HPDE6-E6E7 (cell line): ENCODE measurements at regions not wholly inside any gene's neighbourhood (a gene's known extent, or its start where the extent isn't known, plus 50 kb on each side); places are given as distances from the start of the nearest gene placed in this dataset.
A peak's percentile ranks its signal among the peaks of the same experiment; 100 is the strongest.
"Not testable (repeated sequence)": the region's sequence is repeated elsewhere in the genome, so short reads cannot be mapped to it uniquely, and the experiment has no call there.

Experiments
- DNase-seq: peaks from one replicate; pipeline ENCODE4 v3.0.0; 2011; ENCODE audit warnings: missing footprints; ENCODE audit errors: extremely low spot score

DNA sequence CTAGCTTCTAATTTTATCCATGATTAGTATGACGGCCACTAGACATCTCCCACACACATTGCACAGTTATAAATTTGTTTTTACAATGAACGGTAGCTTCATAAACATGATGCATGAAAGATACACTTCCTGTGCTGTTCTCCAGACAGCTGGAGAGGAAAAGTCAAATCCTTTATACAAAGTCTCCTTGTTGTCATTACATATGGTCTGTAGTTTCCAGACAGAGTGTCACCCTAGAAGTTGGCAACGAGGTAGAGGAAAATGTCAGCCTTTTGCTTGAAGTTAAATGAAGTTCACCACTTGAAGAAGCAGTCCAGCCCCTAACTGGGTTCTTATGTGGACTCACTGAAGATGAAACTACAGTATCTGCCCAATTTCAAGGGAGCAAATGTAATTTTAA is 253.0 kb upstream of the P2RY1 start:
- no peak for DNase-seq

DNA sequence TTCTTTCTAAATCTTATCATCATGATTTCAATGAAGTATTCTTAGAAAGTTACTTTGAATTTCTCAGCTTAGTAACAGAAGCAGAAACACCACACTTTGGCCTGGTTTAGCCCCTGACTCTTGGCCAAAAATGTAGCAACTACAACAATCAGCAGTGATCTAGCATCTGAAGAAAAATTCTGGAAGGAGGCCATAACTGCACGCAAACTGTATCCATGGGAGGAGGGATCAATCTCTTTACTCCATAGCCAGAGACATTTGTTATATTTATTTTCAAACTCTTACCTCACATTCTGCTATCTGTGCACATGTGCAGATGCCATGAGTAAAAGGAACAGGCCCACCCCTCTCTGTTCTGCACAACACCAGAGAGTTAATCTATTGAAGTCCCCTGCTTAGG is 251.0 kb upstream of the P2RY1 start:
- no peak for DNase-seq

DNA sequence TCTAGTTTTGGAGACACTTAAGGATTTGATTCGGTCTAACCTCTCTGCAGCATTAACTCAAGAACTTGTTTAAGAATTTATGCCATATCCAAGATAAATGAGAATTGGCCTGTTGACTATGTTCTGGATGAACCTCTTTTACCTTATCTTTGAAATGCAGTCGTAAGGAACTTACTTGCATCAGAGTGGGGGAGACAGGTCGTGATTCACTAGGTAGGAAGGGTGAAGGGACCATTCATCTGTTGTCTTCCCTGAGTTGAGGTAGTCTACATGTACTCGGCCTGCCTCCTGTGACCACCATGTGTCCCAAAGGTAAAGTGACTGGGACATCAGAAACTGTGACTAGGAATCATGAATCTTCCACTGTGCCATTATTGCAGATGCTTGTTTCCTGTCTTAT is 248.0 kb upstream of the P2RY1 start:
- DNase-seq, result no peak

GRCh38 chr3:152587861-152588260 is 247.1 kb upstream of the P2RY1 start:
- no peak for DNase-seq

DNA sequence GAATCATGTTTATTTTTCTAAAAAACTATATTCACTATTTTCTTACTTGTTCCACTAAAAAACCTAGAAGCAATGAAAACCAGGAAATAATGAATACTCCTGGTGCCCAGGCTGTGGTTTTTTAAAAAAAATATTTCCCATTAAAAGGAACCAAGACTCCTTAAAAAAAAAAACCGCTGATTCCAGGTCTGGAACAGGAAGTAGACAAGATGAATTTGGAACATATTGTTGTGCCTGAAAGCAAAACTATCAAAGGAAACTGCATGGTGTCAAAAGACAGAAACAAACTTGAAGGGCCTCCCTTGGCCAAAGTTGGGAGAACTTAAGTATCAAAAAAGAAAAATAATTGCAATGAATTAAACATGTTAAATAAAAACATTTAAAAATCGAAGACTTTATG is 245.3 kb upstream of the P2RY1 start:
- no peak for DNase-seq

DNA sequence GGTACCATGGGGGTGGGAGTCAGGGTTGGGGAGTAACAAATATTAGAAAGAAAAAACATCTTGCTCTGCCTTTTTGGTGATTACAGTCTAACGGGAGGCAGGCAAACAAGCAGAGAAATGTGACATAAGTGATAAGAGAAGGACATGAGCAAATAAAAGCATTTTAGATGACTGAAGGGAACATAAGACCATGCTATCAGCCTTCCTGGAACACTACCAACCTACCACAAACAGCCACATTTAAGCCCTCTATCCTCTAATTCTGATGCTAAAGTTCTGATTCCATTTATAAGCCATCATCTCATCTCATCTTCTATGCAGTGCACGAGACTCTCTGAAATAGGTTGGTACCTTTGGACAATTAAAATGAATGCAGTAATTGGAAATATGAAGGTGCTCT is 243.4 kb upstream of the P2RY1 start:
- no peak for DNase-seq

DNA sequence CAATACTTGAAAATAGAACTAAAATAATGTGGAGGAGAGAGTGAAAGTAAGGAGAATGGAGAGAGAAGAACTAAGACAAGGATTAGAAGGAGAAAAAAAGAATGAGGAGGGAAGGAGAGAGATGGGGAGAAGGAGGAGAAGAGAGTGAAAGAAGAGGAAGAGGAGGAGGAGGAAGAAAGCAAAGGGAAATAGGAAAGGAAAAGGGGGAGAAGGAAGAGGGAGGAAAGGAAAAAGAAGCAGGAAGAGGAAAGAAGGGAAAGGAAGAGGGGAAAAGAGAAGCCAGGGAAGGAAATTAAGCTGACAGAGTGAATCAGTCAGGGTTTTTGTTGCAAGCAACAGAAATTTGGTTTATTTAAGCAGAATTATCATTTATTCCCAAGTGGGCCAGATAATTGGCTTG is 241.7 kb upstream of the P2RY1 start:
- DNase-seq, result no peak

DNA sequence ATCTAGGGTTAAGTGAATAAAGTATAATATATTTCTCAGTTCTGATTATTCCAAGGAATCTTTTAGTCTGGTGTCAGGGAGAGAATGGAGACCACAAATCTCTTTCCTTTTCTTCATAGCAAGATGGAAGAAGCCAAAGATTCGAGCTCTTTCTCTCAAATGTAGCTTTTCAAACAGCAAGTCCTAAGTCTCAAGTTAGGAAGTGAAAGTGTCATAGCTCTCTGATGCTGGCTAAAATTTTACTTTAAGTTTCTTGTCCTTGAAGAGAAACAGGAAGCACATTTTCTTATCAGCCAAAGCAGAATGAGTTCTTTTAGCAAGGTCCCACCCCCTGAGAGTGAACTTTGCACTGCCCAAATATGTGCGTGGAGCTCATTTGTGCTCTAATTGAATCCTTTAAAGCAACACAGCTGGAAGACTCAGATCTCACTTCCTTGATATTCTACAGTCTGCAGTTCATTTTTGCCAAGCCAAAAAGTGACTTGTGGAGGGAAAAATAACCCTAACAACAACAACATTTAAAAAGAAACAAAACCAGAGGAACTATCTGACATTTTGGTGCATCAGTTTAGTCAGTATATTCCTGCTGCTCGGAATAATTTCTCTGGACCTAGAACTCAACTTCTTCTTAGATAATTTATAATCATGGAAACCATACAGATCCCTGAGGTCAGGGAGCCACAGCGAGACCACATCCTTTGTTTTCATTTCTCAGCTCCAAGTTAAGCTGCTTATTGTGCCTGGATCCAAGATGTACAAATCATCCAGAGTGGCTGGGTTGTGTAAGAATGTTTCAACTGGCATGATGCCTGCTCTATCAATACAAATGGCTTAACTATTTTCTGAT is 238.7 kb upstream of the P2RY1 start:
- DNase-seq, result no peak

DNA sequence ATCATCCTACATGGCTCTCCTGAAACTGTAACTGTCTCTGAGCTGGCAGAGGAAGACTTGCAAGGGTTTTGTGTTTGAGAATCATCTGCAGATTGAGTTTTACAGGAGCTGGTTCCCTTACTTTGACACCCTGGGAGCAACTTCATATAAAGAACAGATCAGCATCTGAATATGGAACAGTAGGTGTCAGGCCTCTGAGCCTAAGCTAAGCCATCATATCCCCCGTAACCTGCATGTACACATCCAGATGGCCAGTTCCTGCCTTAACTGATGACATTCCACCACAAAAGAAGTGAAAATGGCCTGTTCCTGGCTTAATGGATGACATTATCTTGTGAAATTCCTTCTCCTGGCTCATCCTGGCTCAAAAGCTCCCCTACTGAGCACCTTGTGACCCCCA is 238.1 kb upstream of the P2RY1 start:
- DNase-seq, result not testable (repeated sequence)

DNA sequence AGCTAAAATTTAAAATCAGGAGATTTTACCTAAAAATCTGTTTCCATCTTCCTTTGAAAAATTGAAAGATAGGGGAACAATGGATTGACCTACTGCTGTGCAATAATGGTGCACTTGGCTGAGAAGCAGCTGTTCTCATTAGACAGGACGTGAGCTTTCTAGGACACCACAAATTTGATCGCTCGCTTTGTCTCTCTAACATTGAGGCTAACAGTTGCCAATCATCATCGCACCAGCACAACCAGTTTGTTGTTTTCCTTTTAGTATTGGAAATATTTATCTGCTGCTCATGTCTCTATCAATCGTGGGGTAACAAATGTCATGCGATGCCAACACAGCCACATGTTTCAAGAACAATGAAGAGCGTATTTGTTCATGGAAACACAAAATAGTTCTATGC is 228.8 kb upstream of the P2RY1 start:
- DNase-seq, result no peak

GRCh38 chr3:152607179-152607578 is 227.8 kb upstream of the P2RY1 start:
- no peak for DNase-seq

- DNase-seq, result no peak
These were observed 226.0 kb upstream of the P2RY1 start for GRCh38 chr3:152608696-152609594.

GRCh38 chr3:152609891-152610290 is 225.0 kb upstream of the P2RY1 start:
- no peak for DNase-seq

- no peak for DNase-seq
These were observed 224.3 kb upstream of the P2RY1 start for GRCh38 chr3:152610622-152611021.

GRCh38 chr3:152611905-152612304 is 223.0 kb upstream of the P2RY1 start:
- no peak for DNase-seq

GRCh38 chr3:152613851-152614250 is 221.1 kb upstream of the P2RY1 start:
- DNase-seq, result no peak

DNA sequence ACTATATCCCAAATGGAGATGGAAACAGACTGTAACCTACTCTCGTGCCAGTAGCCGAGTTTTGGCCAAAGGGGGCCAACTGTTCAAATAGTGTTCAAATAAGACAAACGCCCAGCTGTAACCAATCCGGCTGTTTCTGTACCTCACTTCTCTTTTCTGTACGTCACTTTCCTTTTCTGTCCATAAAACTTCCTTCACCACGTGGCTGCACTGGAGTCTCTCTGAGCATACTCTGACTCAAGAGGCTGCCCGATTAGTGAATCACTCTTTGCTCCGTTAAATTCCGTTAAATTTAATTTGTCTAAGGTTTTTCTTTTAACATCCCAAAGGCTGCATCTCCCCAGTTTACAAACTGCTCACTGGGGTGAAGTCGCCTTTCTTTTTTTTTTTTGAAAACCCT is 219.2 kb upstream of the P2RY1 start:
- no peak for DNase-seq

DNA sequence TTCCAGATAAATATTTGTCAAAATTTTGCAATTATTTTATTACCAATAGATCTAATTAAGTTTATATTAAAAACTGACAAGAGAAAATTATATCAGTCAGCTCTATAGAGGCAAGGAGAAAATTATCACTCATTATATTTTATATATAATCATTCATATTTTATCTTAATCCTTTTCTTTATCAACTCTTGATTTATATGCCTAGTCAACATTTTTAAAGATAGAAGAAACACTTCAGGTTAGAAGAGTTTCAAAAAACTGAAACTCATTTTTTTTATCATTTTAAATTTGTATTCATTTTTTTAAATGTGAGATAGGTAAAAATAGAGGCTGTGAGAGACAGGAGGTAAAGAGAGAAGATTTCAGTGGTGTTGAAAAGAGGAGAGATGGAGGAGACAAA is 217.3 kb upstream of the P2RY1 start:
- DNase-seq, result no peak

DNA sequence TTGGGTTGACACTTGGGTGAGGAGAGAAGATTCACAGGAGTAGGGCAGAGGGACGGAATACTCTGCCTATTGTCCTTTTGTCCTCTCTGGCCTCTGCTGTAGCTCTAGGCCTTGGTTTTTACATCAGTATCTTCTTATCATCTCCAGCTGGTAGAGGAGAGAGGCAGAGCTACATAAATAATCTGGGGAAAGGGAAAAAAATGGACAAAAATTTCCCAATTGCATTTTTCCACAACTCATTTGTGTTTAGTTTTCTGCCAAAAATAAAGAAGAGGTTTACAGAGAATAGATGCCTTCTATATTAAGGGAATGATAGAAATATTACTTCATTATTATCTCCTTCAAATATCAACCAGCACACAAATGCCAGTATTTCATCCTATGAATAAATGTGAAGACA is 216.4 kb upstream of the P2RY1 start:
- DNase-seq, result no peak

- no peak for DNase-seq
These were observed 215.2 kb upstream of the P2RY1 start for GRCh38 chr3:152619691-152620090.

GRCh38 chr3:152620395-152620794 is 214.5 kb upstream of the P2RY1 start:
- DNase-seq, result no peak

DNA sequence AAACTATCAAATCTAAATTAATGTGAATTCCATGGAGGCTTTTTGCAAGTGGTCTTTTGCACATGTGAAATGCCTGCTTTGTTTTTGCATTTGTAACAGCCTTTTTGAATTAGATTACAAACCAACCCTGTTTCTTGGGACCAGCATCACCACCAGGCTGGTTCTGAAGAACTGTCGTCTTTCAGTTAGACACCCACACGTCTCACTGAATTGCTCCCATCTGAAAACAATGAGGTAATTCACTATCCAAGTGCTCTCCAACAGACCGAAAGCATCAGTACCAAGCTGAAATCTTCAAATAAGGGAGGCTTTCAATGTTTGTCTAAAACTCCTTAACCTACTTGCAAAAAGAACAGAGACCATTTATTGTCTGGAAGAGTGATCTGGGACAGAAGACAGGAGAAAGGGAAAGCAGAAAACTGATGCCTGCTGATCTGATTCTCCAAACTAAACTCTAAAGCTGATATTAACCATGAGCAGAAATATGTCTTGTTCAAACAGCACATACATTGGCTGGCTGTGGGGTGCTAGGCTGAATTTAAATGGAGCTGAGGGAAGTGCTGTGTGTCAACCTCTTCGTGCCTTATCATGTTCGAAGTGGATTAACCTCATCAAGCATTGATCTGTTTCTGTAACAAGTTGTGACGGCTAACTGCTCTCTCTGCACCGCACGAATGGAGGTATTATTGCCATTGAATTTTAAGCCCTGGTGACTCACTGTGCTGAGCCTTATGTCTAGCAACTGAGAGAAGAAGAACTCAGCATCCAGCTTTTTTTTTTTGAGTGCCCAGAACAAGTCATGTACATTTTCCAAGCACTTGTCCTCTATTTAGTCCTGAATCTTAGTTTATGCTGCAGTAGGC is 213.7 kb upstream of the P2RY1 start:
- DNase-seq, result peak; percentile 25
